Calu3 (cell line): ENCODE measurements at regions not wholly inside any gene's neighbourhood (a gene's known extent, or its start where the extent isn't known, plus 50 kb on each side); places are given as distances from the start of the nearest gene placed in this dataset.

Experiments used
- BruUV-seq: library from RNA; stranded (reverse); fragments of 400-500 nt; replicated peaks from 2 replicates; lab custom pipeline; 2021; lab: Mats Ljungman, UMichigan
- CTCF ChIA-PET: fragments of 300-600 bp; sonication (Branson Sonifier 250); formaldehyde crosslinking; loops from one replicate; lab custom pipeline; 2022; ENCODE audit warnings: antibody characterized with exemption; lab: Charles Lee
- DNase-seq: peaks from one replicate; pipeline ENCODE4 v3.0.0; 2022
- H3K27ac Mint-ChIP-seq: one replicate; pipeline ENCODE4 v1.8.0; 2022; ENCODE audit warnings: mixed read lengths; ENCODE audit not compliant: unreplicated experiment
- H3K27me3 Mint-ChIP-seq: one replicate; pipeline ENCODE4 v1.8.0; 2022; ENCODE audit warnings: mixed read lengths; ENCODE audit not compliant: unreplicated experiment
- H3K36me3 Mint-ChIP-seq: one replicate; pipeline ENCODE4 v1.8.0; 2022; ENCODE audit warnings: mild to moderate bottlenecking, moderate library complexity, mixed read lengths; ENCODE audit not compliant: insufficient read depth, unreplicated experiment
- H3K4me1 Mint-ChIP-seq: one replicate; pipeline ENCODE4 v1.8.0; 2022; ENCODE audit warnings: mild to moderate bottlenecking, low read depth, mixed read lengths; ENCODE audit not compliant: unreplicated experiment
- H3K4me3 Mint-ChIP-seq: one replicate; pipeline ENCODE4 v1.8.0; 2022; ENCODE audit warnings: mild to moderate bottlenecking, low read depth, moderate library complexity, mixed read lengths; ENCODE audit not compliant: unreplicated experiment
- H3K9me3 Mint-ChIP-seq: one replicate; pipeline ENCODE4 v1.8.0; 2022; ENCODE audit warnings: low read depth, mixed read lengths; ENCODE audit not compliant: unreplicated experiment
- CTCF ChIP-seq: fragments of 200-600 bp; IDR thresholded peaks from one replicate; pipeline ENCODE4 v1.8.0; 2022; ENCODE audit warnings: antibody characterized with exemption; ENCODE audit not compliant: unreplicated experiment
- intact Hi-C: fragments of 100-400 bp; cut with micrococcal nuclease; formaldehyde crosslinking; loops from one replicate; pipeline ENCODE4 v1.10.0; 2022; ENCODE audit not compliant: unreplicated experiment

GRCh38 chr7:79965946-79966345, 168.7 kb upstream of the GNAI1 start:
- H3K27ac Mint-ChIP-seq: no peak overlapping the region
- no TSS peak for BruUV-seq
- H3K9me3 Mint-ChIP-seq: no peaks in the 10 kb centered on the region
- H3K4me1 Mint-ChIP-seq: no peaks in the 10 kb centered on the region
- intact Hi-C loops: no loop called here
- no peak for TF ChIP-seq CTCF
- H3K4me3 Mint-ChIP-seq: no peak overlapping the region
- CTCF ChIA-PET: no interaction called here
- H3K36me3 Mint-ChIP-seq: no peaks in the 10 kb centered on the region
- H3K27me3 Mint-ChIP-seq: no peaks in the 10 kb centered on the region
- DNase-seq: no peak

GRCh38 chr7:79964463-79964862, 170.2 kb upstream of the GNAI1 start:
- DNase-seq: no peak
- no peaks in the 10 kb centered on the region for H3K36me3 Mint-ChIP-seq
- no peaks in the 10 kb centered on the region for H3K4me1 Mint-ChIP-seq
- H3K9me3 Mint-ChIP-seq: no peaks in the 10 kb centered on the region
- no peak for TF ChIP-seq CTCF
- H3K27me3 Mint-ChIP-seq: no peaks in the 10 kb centered on the region
- H3K4me3 Mint-ChIP-seq: no peak overlapping the region
- BruUV-seq: no TSS peak
- intact Hi-C loops: no loop called here
- CTCF ChIA-PET: no interaction called here
- H3K27ac Mint-ChIP-seq: no peak overlapping the region

GRCh38 chr7:79953130-79953529, 181.5 kb upstream of the GNAI1 start:
- no peak for DNase-seq
- H3K4me3 Mint-ChIP-seq: no peak overlapping the region
- H3K4me1 Mint-ChIP-seq: no peaks in the 10 kb centered on the region
- BruUV-seq: no TSS peak
- no peaks in the 10 kb centered on the region for H3K9me3 Mint-ChIP-seq
- H3K27me3 Mint-ChIP-seq: no peaks in the 10 kb centered on the region
- TF ChIP-seq CTCF: no peak
- H3K36me3 Mint-ChIP-seq: no peaks in the 10 kb centered on the region
- intact Hi-C loops: no loop called here
- CTCF ChIA-PET: no interaction called here
- no peak overlapping the region for H3K27ac Mint-ChIP-seq

DNA sequence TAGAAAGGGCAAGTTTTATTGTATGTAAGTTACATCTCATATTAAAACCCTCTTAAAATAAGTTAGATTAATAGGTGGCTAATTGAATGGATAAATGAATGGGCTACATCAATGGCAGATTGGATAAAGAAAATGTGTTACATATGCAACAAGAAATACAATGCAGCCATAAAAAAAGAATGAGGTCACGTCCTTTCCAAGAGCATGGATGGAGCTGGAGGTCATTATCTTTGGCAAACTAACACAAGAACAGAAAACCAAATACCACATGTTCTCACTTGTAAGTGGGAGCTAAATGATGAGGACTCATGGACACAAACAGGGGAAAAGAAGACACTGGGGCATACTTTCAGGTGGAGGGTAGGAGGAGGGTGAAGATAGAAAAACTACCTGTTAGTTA, 182.2 kb upstream of the GNAI1 start:
- no TSS peak for BruUV-seq
- H3K4me1 Mint-ChIP-seq: no peaks in the 10 kb centered on the region
- CTCF ChIA-PET: no interaction called here
- H3K27me3 Mint-ChIP-seq: no peaks in the 10 kb centered on the region
- DNase-seq: no peak
- H3K36me3 Mint-ChIP-seq: no peaks in the 10 kb centered on the region
- peaks cover 1% of the 10 kb centered on the region for H3K9me3 Mint-ChIP-seq
- no peak overlapping the region for H3K4me3 Mint-ChIP-seq
- TF ChIP-seq CTCF: no peak
- H3K27ac Mint-ChIP-seq: no peak overlapping the region
- intact Hi-C loops: no loop called here
